Urinary bladder (tissue), 3 donors: ENCODE measurements at regions not wholly inside any gene's neighbourhood (a gene's known extent, or its start where the extent isn't known, plus 50 kb on each side); places are given as distances from the start of the nearest gene placed in this dataset.
"Not testable (repeated sequence)": the region's sequence is repeated elsewhere in the genome, so short reads cannot be mapped to it uniquely, and the experiment has no call there.

Experiments
- DNase-seq: peaks from one replicate; pipeline ENCODE4 v3.0.0-alpha.2; 2015; ENCODE audit errors: extremely low spot score
- H3K27ac ChIP-seq: one replicate; pipeline ENCODE4 v1.5.1; 2013; ENCODE audit warnings: low read depth, mild to moderate bottlenecking, moderate library complexity
- H3K36me3 ChIP-seq: one replicate; pipeline ENCODE4 v1.6.1; 2013; ENCODE audit warnings: mild to moderate bottlenecking, moderate library complexity; ENCODE audit not compliant: insufficient read depth
- H3K4me1 ChIP-seq: one replicate; pipeline ENCODE4 v1.6.1; 2013; ENCODE audit warnings: mild to moderate bottlenecking, moderate library complexity; ENCODE audit not compliant: insufficient read depth
- H3K4me3 ChIP-seq: one replicate; pipeline ENCODE4 v1.5.1; 2013; ENCODE audit warnings: low read depth, low read length
- WGBS: extraction: QIAGEN DNeasy Blood & Tissue Kit; methylation state at CpG from one replicate; pipeline ENCODE4 v1.1.7; 2013; 5-methylcytosine and 5-hydroxymethylcytosine counted together
- donor health status: healthy with polysubstance abuse.
- donor health status: healthy.

GRCh38 chr4:104365618-104366017 lies 129.1 kb downstream of the CXXC4 start:
- 93% methylated on average over 2 of the region's 2 CpGs for whole genome bisulfite sequencing
- Histone ChIP-seq H3K4me1 (no peaks in the 10 kb centered on the region), H3K36me3 (no peaks in the 10 kb centered on the region), H3K4me3 (no peak overlapping the region), H3K27ac (no peak overlapping the region)
- DNase-seq, result no peak

GRCh38 chr4:104353481-104353880 lies 141.2 kb downstream of the CXXC4 start:
- WGBS, result 78% methylated on average over 3 of the region's 3 CpGs
- Histone ChIP-seq H3K36me3 (no peaks in the 10 kb centered on the region), H3K27ac (no peak overlapping the region), H3K4me1 (no peaks in the 10 kb centered on the region), H3K4me3 (no peak overlapping the region)
- no peak for DNase-seq

- no peak overlapping the region for H3K27ac ChIP-seq
Measured at GRCh38 chr4:104352211-104352610, 142.5 kb downstream of the CXXC4 start.

GRCh38 chr4:104351706-104352105 lies 143.0 kb downstream of the CXXC4 start:
- Histone ChIP-seq H3K4me1 (no peaks in the 10 kb centered on the region), H3K4me3 (no peak overlapping the region), H3K36me3 (no peaks in the 10 kb centered on the region), H3K27ac (no peak overlapping the region)
- no peak for DNase-seq
- WGBS, result 78% methylated on average over 3 of the region's 3 CpGs

More at GRCh38 chr4:104352211-104352610, 142.5 kb downstream of the CXXC4 start:
- Histone ChIP-seq H3K4me3 (no peak overlapping the region), H3K36me3 (no peaks in the 10 kb centered on the region), H3K4me1 (no peaks in the 10 kb centered on the region)
- DNase-seq, result no peak
- WGBS, result 84% methylated on average over 2 of the region's 2 CpGs

GRCh38 chr4:104345598-104346242 lies 149.0 kb downstream of the CXXC4 start:
- 94% methylated on average over 4 of the region's 4 CpGs for WGBS
- H3K4me3 ChIP-seq, result no peak overlapping the region
- no peak for DNase-seq
- no peaks in the 10 kb centered on the region for H3K36me3 ChIP-seq
- no peaks in the 10 kb centered on the region for H3K4me1 ChIP-seq
- H3K27ac ChIP-seq, result no peak overlapping the region

GRCh38 chr4:104344342-104344980 lies 150.2 kb downstream of the CXXC4 start:
- Histone ChIP-seq H3K27ac (no peak overlapping the region), H3K36me3 (no peaks in the 10 kb centered on the region), H3K4me1 (no peaks in the 10 kb centered on the region), H3K4me3 (no peak overlapping the region)
- 86% methylated on average over 11 of the region's 11 CpGs for WGBS
- no peak for DNase-seq

GRCh38 chr4:104334410-104334809 lies 160.3 kb downstream of the CXXC4 start:
- no peak for DNase-seq
- Histone ChIP-seq H3K4me3 (no peak overlapping the region), H3K4me1 (no peaks in the 10 kb centered on the region), H3K36me3 (no peaks in the 10 kb centered on the region), H3K27ac (no peak overlapping the region)

- no peak overlapping the region for H3K27ac ChIP-seq
- H3K4me1 ChIP-seq, result no peaks in the 10 kb centered on the region
- 63% methylated on average over 6 of the region's 6 CpGs for WGBS
- H3K36me3 ChIP-seq, result no peaks in the 10 kb centered on the region
- no peak overlapping the region for H3K4me3 ChIP-seq
- DNase-seq, result no peak
Measured at GRCh38 chr4:104330125-104330905, 164.4 kb downstream of the CXXC4 start.

- not testable (repeated sequence) for H3K4me3 ChIP-seq, H3K4me1 ChIP-seq, H3K27ac ChIP-seq, DNase-seq, H3K36me3 ChIP-seq
- 88% methylated on average over 12 of the region's 12 CpGs for WGBS
Measured at GRCh38 chr4:104326991-104327694, 167.6 kb downstream of the CXXC4 start.

GRCh38 chr4:104302731-104303130 lies 192.0 kb downstream of the CXXC4 start:
- H3K4me3 ChIP-seq, result no peak overlapping the region

GRCh38 chr4:104294811-104295210 lies 199.9 kb downstream of the CXXC4 start:
- Histone ChIP-seq H3K27ac (no peak overlapping the region), H3K4me1 (no peaks in the 10 kb centered on the region), H3K4me3 (no peak overlapping the region), H3K36me3 (no peaks in the 10 kb centered on the region)
- 49% methylated on average over 2 of the region's 2 CpGs for WGBS
- DNase-seq, result no peak

More at GRCh38 chr4:104302731-104303130, 192.0 kb downstream of the CXXC4 start:
- H3K36me3 ChIP-seq, result no peaks in the 10 kb centered on the region
- H3K27ac ChIP-seq, result no peak overlapping the region
- WGBS, result 83% methylated on average over 1 of the region's 1 CpG
- no peak for DNase-seq
- no peaks in the 10 kb centered on the region for H3K4me1 ChIP-seq

GRCh38 chr4:104286867-104287266 lies 207.8 kb downstream of the CXXC4 start:
- H3K4me3 ChIP-seq, result no peak overlapping the region
- no peaks in the 10 kb centered on the region for H3K36me3 ChIP-seq
- no peak for DNase-seq
- no peak overlapping the region for H3K27ac ChIP-seq
- H3K4me1 ChIP-seq, result no peaks in the 10 kb centered on the region

GRCh38 chr4:104283303-104283702 lies 211.4 kb downstream of the CXXC4 start:
- Histone ChIP-seq H3K4me1 (no peaks in the 10 kb centered on the region), H3K36me3 (no peaks in the 10 kb centered on the region), H3K27ac (no peak overlapping the region), H3K4me3 (no peak overlapping the region)
- DNase-seq, result no peak
